Stomach (tissue), 8 donors: ENCODE measurements at regions not wholly inside any gene's neighbourhood (a gene's known extent, or its start where the extent isn't known, plus 50 kb on each side); places are given as distances from the start of the nearest gene placed in this dataset.

Source experiments
- DNase-seq, 2 donors: peaks; one replicate each; pipeline versions ENCODE4 v3.0.0 to v3.0.0-alpha.2; 2013 to 2019
- H3K27ac ChIP-seq, 5 donors: fragments of 200-600 bp in 4 of 5; sonication (generic) in 4 of 5; one replicate each; pipeline ENCODE4 v1.5.1; 2013 to 2019; ENCODE audit warnings: mild to moderate bottlenecking in 1 of 5, moderate library complexity in 1 of 5
- H3K27me3 ChIP-seq, 3 donors: fragments of 200-600 bp; sonication (generic); one replicate each; pipeline ENCODE4 v1.5.1; 2017 to 2019; ENCODE audit warnings: mixed run types in 1 of 3
- H3K36me3 ChIP-seq, 4 donors: fragments of 200-600 bp; sonication (generic); 1 replicate in 3 of 4; 2 replicates in 1 of 4; pipeline ENCODE4 v1.5.1; 2016 to 2019
- H3K4me1 ChIP-seq, 4 donors: fragments of 200-600 bp; sonication (generic); one replicate each; pipeline ENCODE4 v1.5.1; 2016 to 2019
- H3K4me3 ChIP-seq, 4 donors: fragments of 200-600 bp; sonication (generic) in 3 of 4; one replicate each; pipeline ENCODE4 v1.5.1; 2016 to 2019; ENCODE audit warnings: mild to moderate bottlenecking in 1 of 4
- H3K9me3 ChIP-seq, 4 donors: fragments of 200-600 bp; sonication (generic); one replicate each; pipeline ENCODE4 v1.5.1; 2016 to 2019
- EP300 ChIP-seq: sonication (generic); formaldehyde crosslinking; IDR thresholded peaks from one replicate; pipeline ENCODE4 v1.6.1; 2017; ENCODE audit warnings: antibody characterized with exemption
- POLR2A ChIP-seq, 4 donors: fragments of 450-650 bp; IDR thresholded peaks; one replicate each; pipeline ENCODE4 v1.6.1; 2016; ENCODE audit warnings: antibody characterized with exemption in 4 of 4, control low read depth in 2 of 4, mild to moderate bottlenecking in 1 of 4, moderate library complexity in 1 of 4
- POLR2AphosphoS5 ChIP-seq, 3 donors: sonication (generic); formaldehyde crosslinking; IDR thresholded peaks; one replicate each; pipeline ENCODE4 v1.6.1; 2016; ENCODE audit warnings: antibody characterized with exemption in 3 of 3
- WGBS, 5 donors: extraction: QIAGEN DNeasy Blood & Tissue Kit in 3 of 5; methylation state at CpG; one replicate each; pipeline versions ENCODE4 v1.1.5 to v1.1.7; 2013 to 2018; 5-methylcytosine and 5-hydroxymethylcytosine counted together
- intact Hi-C: fragments of 100-400 bp; cut with DNase I; formaldehyde crosslinking; loops from one replicate; pipeline ENCODE4 v1.15.1; 2023; ENCODE audit warnings: low total_unique reads
- TF ChIP-seq, protein P1 (sequence below), 7 experiments: fragments of 450-650 bp in 4 of 7; fragments of 200-600 bp in 3 of 7; sonication (generic) in 3 of 7; IDR thresholded peaks; one replicate each; pipeline ENCODE4 v1.5.1; 2016 to 2019; ENCODE audit warnings: antibody characterized with exemption in 7 of 7, control low read depth in 2 of 7, mild to moderate bottlenecking in 1 of 7
- donor health status: healthy with polysubstance abuse.
- donor health status: Bipolar disorder and iron deficiency.
- donor health status: healthy.

DNA sequence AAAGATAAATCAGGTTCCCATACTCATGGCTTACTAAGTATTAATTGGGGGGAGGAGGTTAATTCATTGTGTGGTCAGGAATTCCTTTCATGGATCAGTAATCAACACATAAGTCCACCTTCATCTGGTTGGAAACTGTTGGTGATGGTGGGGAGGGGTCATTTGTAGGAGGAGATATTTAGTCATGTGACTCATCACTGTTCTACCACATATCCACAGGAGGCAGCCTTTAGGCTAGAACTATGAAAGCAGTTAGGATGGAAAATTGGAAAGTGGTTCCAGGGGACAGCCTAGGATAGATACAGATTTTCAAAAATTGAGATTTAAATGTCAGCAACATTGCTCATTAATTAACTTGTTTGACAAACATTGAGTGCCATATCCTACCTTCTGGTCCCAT, 122.8 kb upstream of the PAXBP1 start:
- intact Hi-C loops = no loop called here

DNA sequence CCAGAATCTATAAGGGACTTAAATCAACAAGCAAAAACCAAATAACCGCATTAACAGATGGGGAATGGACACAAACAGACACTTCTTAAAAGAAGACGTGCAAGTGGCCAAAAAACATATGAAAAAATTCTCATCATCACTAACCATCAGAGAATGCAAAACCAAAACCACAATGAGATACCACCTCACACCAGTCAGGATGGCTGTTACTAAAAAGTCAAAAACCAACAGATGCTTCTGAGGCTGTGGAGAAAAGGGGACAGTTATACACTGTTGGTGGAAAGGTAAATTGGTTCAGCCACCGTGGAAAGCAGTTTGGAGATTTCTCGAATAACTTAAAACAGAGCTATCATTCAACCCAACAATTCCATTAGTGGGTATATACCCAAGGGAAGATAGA, 124.9 kb upstream of the OLIG2 start:
- Histone ChIP-seq H3K4me1 (no peaks in the 10 kb centered on the region), H3K36me3 (no peaks in the 10 kb centered on the region), H3K9me3 (no peaks in the 10 kb centered on the region), H3K27ac (no peak overlapping the region), H3K27me3 (no peaks in the 10 kb centered on the region), H3K4me3 (no peak overlapping the region)
- DNase-seq = no peak
- TF ChIP-seq EP300 (no peak), POLR2A (IDR thresholded peaks at IDR 0.05) (no peak), POLR2AphosphoS5 (IDR thresholded peaks at IDR 0.05) (no peak)
- TF ChIP-seq, protein P1, sequence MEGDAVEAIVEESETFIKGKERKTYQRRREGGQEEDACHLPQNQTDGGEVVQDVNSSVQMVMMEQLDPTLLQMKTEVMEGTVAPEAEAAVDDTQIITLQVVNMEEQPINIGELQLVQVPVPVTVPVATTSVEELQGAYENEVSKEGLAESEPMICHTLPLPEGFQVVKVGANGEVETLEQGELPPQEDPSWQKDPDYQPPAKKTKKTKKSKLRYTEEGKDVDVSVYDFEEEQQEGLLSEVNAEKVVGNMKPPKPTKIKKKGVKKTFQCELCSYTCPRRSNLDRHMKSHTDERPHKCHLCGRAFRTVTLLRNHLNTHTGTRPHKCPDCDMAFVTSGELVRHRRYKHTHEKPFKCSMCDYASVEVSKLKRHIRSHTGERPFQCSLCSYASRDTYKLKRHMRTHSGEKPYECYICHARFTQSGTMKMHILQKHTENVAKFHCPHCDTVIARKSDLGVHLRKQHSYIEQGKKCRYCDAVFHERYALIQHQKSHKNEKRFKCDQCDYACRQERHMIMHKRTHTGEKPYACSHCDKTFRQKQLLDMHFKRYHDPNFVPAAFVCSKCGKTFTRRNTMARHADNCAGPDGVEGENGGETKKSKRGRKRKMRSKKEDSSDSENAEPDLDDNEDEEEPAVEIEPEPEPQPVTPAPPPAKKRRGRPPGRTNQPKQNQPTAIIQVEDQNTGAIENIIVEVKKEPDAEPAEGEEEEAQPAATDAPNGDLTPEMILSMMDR (IDR thresholded peaks at IDR 0.05) = no peak
- intact Hi-C loops = no loop called here
- WGBS, 5 donors = 81 to 91% (median 88%) methylated on average over 4 of the region's 4 CpGs

More for the DNA sequence above, 122.8 kb upstream of the PAXBP1 start:
- peaks cover 0 to 7% (median 2%) of the 10 kb centered on the region in 4 donors for H3K9me3 ChIP-seq
- TF ChIP-seq POLR2A (IDR thresholded peaks at IDR 0.05) (no peak), POLR2AphosphoS5 (IDR thresholded peaks at IDR 0.05) (no peak), EP300 (no peak)
- TF ChIP-seq, protein P1 (IDR thresholded peaks at IDR 0.05) = no peak
- no peak for DNase-seq
- no peak overlapping the region for H3K4me3 ChIP-seq
- no peak overlapping the region for H3K27ac ChIP-seq
- H3K4me1 ChIP-seq = no peaks in the 10 kb centered on the region
- H3K27me3 ChIP-seq = peaks cover 0 to 5% (median 0%) of the 10 kb centered on the region in 3 donors
- H3K36me3 ChIP-seq = no peaks in the 10 kb centered on the region

DNA sequence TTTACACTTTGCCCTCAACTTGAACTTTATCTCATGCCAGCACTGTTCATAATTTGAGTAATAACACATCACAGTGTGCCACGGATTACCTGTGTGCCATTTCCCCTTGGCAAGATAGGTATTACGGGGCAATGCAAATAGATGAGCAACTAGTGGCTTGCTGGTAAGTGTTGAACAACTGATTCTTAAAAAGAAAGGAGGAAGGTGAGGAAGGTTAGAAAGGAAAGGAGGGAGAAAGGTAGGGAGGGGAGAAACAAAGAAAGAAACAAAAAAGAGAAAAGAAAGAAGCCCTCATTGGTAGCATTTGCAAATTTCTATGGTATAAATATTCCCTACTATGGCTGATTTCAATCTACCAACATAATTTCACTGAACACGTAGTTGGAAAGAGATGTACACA, 118.2 kb upstream of the OLIG2 start:
- TF ChIP-seq EP300 = no peak
- TF ChIP-seq, protein P1 (IDR thresholded peaks at IDR 0.05) = no peak
- TF ChIP-seq POLR2A (IDR thresholded peaks at IDR 0.05) = no peak
- TF ChIP-seq POLR2AphosphoS5 (IDR thresholded peaks at IDR 0.05) = no peak
- Histone ChIP-seq H3K27me3 (no peaks in the 10 kb centered on the region), H3K4me1 (no peaks in the 10 kb centered on the region), H3K36me3 (no peaks in the 10 kb centered on the region), H3K9me3 (no peaks in the 10 kb centered on the region), H3K27ac (no peak overlapping the region), H3K4me3 (no peak overlapping the region)
- DNase-seq = no peak
- intact Hi-C loops = no loop called here
- 70 to 78% (median 77%) methylated on average over 3 of the region's 3 CpGs for WGBS, 5 donors

DNA sequence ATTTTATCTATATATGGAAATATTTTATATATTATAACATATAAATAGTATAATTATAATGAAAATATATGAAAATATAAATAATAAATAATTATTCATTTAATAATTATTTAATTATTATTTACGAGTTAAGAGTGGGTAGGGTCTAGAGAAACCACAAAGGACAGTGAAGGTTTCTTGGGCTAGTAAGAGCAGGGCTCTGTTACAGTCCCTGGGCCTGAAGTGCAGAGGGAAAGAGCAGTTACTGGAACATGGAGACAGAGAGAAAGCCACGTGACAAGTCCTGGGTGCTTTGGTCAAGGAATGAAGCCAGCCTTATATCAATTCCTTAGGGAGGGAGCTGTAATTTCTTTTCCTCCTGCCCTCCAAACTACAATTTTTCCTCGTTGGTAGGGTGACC, 117.2 kb upstream of the OLIG2 start:
- Histone ChIP-seq H3K27ac (no peak overlapping the region), H3K27me3 (no peaks in the 10 kb centered on the region), H3K9me3 (no peaks in the 10 kb centered on the region), H3K4me1 (no peaks in the 10 kb centered on the region), H3K36me3 (no peaks in the 10 kb centered on the region), H3K4me3 (no peak overlapping the region)
- intact Hi-C loops = no loop called here
- WGBS, 5 donors = 57 to 71% (median 70%) methylated on average over 3 of the region's 3 CpGs
- no peak for TF ChIP-seq EP300
- no peak for TF ChIP-seq POLR2AphosphoS5 (IDR thresholded peaks at IDR 0.05)
- no peak for TF ChIP-seq POLR2A (IDR thresholded peaks at IDR 0.05)
- TF ChIP-seq, protein P1 (IDR thresholded peaks at IDR 0.05) = no peak
- DNase-seq = no peak
